Endothelial cell of umbilical vein (primary cell): ENCODE measurements at regions not wholly inside any gene's neighbourhood (a gene's known extent, or its start where the extent isn't known, plus 50 kb on each side); places are given as distances from the start of the nearest gene placed in this dataset.

ENCODE experiments used
- BruUV-seq: library from RNA; stranded (reverse); fragments of 400-500 nt; replicated peaks from 2 replicates; lab custom pipeline; 2021; lab: Mats Ljungman, UMichigan
- CTCF ChIA-PET: fragments of 300-600, 350-600 bp; sonication (Branson Sonifier 250); formaldehyde crosslinking; loops from one replicate; lab custom pipeline; 2021; ENCODE audit warnings: antibody characterized with exemption, inconsistent platforms; lab: Charles Lee
- POLR2A ChIA-PET: fragments of 300-600, 350-600 bp; sonication (Branson Sonifier 250); formaldehyde crosslinking; loops from one replicate; lab custom pipeline; 2021; ENCODE audit warnings: antibody characterized with exemption, inconsistent platforms; lab: Charles Lee
- DNase-seq: peaks from one replicate; pipeline ENCODE4 v3.0.0-alpha.2; 2011; ENCODE audit warnings: low read depth, low spot score
- FAIRE-seq: peaks from 2 replicates; lab custom pipeline; 2011; peaks lifted over from hg19 to GRCh38; lab: Jason Lieb, UNC
- H2AFZ ChIP-seq: 2 replicates; pipeline ENCODE4 v1.6.0; 2012; ENCODE audit warnings: low read depth, low read length, control low read depth, inconsistent platforms
- H3K27ac ChIP-seq: 2 replicates; pipeline ENCODE4 v1.5.1; 2011; ENCODE audit warnings: low read depth, mild to moderate bottlenecking, control low read depth, low read length, moderate library complexity; ENCODE audit not compliant: insufficient read depth
- H3K27me3 ChIP-seq, 2 experiments: 2 replicates each; pipeline versions ENCODE4 v1.6.0 to v1.6.1; 2011; ENCODE audit warnings: low read length in 2 of 2, mixed read lengths in 1 of 2; ENCODE audit not compliant: control insufficient read depth in 2 of 2, insufficient read depth in 2 of 2
- H3K36me3 ChIP-seq, 2 experiments: 2 replicates in 1 of 2; 3 replicates in 1 of 2; pipeline ENCODE4 v1.5.1; 2011; ENCODE audit warnings: low read length in 2 of 2, mild to moderate bottlenecking in 1 of 2, moderate library complexity in 1 of 2; ENCODE audit not compliant: control insufficient read depth in 2 of 2, insufficient read depth in 2 of 2; ENCODE audit errors: extremely low read depth in 1 of 2
- H3K4me1 ChIP-seq: 3 replicates; pipeline ENCODE4 v1.5.1; 2011; ENCODE audit warnings: mild to moderate bottlenecking, low read length; ENCODE audit not compliant: control insufficient read depth, insufficient read depth; ENCODE audit errors: extremely low read depth
- H3K4me2 ChIP-seq: 2 replicates; pipeline ENCODE4 v1.6.1; 2011; ENCODE audit warnings: low read length, control low read depth, mixed read lengths; ENCODE audit not compliant: insufficient read depth
- H3K4me3 ChIP-seq, 3 experiments: fragments of 200-600 bp in 1 of 3; sonication (generic), shearing (Covaris generic) in 1 of 3; replicated peaks in 1 of 3; 2 replicates each; pipeline ENCODE4 v1.5.1; 2011 to 2016; ENCODE audit warnings: control low read depth in 3 of 3, low read length in 3 of 3, mild to moderate bottlenecking in 2 of 3, inconsistent platforms in 1 of 3, low read depth in 1 of 3, moderate library complexity in 1 of 3; ENCODE audit not compliant: insufficient read depth in 1 of 3
- H3K79me2 ChIP-seq: 2 replicates; pipeline ENCODE4 v1.6.0; 2012; ENCODE audit warnings: low read length, inconsistent platforms; ENCODE audit not compliant: control insufficient read depth, insufficient read depth
- H3K9ac ChIP-seq: replicated peaks from 2 replicates; pipeline ENCODE3; 2011; ENCODE audit warnings: low read length, control low read depth; ENCODE audit not compliant: insufficient read depth; ENCODE audit errors: extremely low read depth
- H3K9me1 ChIP-seq: replicated peaks from 3 replicates; pipeline ENCODE4 v1.6.0; 2011; ENCODE audit warnings: mild to moderate bottlenecking, low read length; ENCODE audit not compliant: control insufficient read depth, insufficient read depth; ENCODE audit errors: extremely low read depth
- H3K9me3 ChIP-seq: replicated peaks from 2 replicates; pipeline ENCODE4 v1.5.1; 2012; ENCODE audit warnings: low read length, inconsistent platforms; ENCODE audit not compliant: control insufficient read depth, insufficient read depth
- H4K20me1 ChIP-seq: replicated peaks from 2 replicates; pipeline ENCODE3; 2011; ENCODE audit warnings: mild to moderate bottlenecking, low read length; ENCODE audit not compliant: control insufficient read depth, insufficient read depth; ENCODE audit errors: extremely low read depth
- CTCF ChIP-seq, 2 donors: IDR thresholded peaks; 1 replicate in 1 of 2; 2 replicates in 1 of 2; pipeline ENCODE4 v1.5.1; 2011; ENCODE audit warnings: low read length in 2 of 2, mild to moderate bottlenecking in 2 of 2, moderate library complexity in 2 of 2, control low read depth in 1 of 2, inconsistent platforms in 1 of 2, low read depth in 1 of 2; ENCODE audit not compliant: insufficient read depth in 1 of 2; ENCODE audit errors: extremely low read depth in 1 of 2
- EZH2 ChIP-seq: IDR thresholded peaks from 2 replicates; pipeline ENCODE4 v1.6.1; 2012; ENCODE audit warnings: borderline replicate concordance, low read depth, mild to moderate bottlenecking, moderate library complexity, low read length, inconsistent platforms; ENCODE audit not compliant: severe bottlenecking
- GATA2 ChIP-seq: IDR thresholded peaks from 2 replicates; pipeline ENCODE4 v1.7.0; 2011; ENCODE audit warnings: low read depth, mild to moderate bottlenecking, moderate library complexity, mixed read lengths, low read length; ENCODE audit not compliant: insufficient read length, insufficient read depth
- JUN ChIP-seq: IDR thresholded peaks from 2 replicates; pipeline ENCODE4 v1.6.1; 2011; ENCODE audit warnings: borderline replicate concordance, low read depth; ENCODE audit not compliant: insufficient read length, insufficient read depth
- POLR2A ChIP-seq: IDR thresholded peaks from 2 replicates; pipeline ENCODE4 v1.6.1; 2012; ENCODE audit warnings: low read depth, mild to moderate bottlenecking, control low read depth, low read length
- dilution Hi-C: fragments of 300-500 bp; cut with MboI; formaldehyde crosslinking; loops from one replicate; pipeline ENCODE4 v1.15.0; 2019; ENCODE audit warnings: low sequenced_read_pairs; ENCODE audit not compliant: extremely low pct_ligation_motif_present
- intact Hi-C: fragments of 100-400 bp; cut with micrococcal nuclease; formaldehyde crosslinking; loops from one replicate; pipeline ENCODE4 v1.10.0; 2022

DNA sequence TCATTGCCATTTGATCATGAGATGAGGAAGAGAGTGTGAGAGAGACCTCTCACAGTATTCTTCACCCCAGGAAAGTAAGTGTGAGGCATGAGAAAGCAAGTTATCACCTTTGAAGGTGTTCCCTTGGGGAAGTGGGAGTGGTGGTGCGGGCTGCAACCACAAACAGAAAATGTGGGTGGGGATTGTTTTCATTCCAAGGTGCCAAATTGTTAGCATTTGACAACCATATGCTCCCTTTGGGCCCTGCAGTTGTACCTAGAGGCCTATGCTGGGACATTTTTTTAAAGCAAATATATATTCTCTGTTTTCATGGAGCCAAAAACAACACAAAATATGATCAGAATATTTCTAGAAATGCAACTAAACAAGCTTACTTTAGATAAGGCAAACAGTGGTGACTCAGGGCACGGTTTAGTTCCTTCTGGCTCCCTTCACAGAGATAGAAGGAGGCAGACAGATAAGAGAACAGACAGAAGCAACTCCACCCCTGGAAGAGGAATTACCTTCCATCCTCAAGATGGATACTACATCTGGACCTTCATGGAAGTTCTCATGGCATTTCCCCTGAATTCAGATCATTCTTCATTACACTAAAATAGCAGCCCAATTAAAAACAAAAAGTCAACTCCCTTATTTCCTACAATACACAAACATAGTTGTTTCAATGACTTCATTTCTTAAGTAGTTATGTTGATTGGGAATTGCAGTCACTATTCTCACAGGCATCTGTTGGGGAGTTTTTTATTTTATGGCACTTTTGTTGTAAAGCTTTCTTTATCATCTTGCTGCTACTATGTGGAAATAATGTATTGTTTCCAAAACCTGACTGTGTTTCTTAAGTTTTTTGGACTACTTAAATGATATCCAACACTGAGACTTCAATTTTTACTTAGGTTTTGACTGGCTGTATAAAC, 416.6 kb downstream of the PLK2 start:
- Histone ChIP-seq H2AFZ (no peak overlapping the region), H3K4me2 (no peak overlapping the region), H3K9me1 (no peaks in the 10 kb centered on the region), H3K79me2 (no peaks in the 10 kb centered on the region), H3K9ac (no peak overlapping the region), H3K27me3 (no peaks in the 10 kb centered on the region), H3K4me1 (no peaks in the 10 kb centered on the region), H4K20me1 (no peaks in the 10 kb centered on the region), H3K27ac (no peak overlapping the region), H3K36me3 (no peaks in the 10 kb centered on the region), H3K4me3 (no peak overlapping the region), H3K9me3 (no peaks in the 10 kb centered on the region)
- DNase-seq (peak; percentile 10), FAIRE-seq (no peak)
- ChIA-PET POLR2A (no interaction called here), CTCF (interaction anchor here (0.9 to 1.3 kb wide), 2 partner anchors 18 to 264 kb away, joined by 4 to 5 read pairs; no protein-coding TSS in a partner anchor)
- intact Hi-C loops, result no loop called here
- dilution Hi-C loops, result no loop called here
- TF ChIP-seq JUN (no peak), GATA2 (no peak)
- BruUV-seq, result no TSS peak

DNA sequence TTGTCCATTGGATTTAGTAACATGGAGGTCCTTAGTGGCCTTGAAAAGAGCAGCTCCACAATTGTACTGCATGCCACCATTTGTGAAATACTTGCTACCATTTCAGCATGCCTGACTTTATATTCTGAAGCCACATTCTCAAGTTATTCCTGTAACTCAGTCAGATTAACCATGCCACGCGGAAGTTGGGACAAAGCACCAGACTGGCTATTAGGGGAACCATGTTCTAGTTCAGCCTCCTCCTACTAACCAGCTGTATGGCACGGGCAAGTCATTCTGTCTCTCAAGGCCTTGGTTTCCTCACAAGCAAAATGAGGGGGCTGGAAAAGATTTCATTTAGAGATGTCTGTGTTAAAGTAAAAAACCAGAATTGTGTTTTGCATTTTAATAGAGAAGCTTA, 418.0 kb downstream of the PLK2 start:
- dilution Hi-C loops, result no loop called here
- peak; percentile 0 for DNase-seq
- Histone ChIP-seq H3K27me3 (no peaks in the 10 kb centered on the region), H2AFZ (no peak overlapping the region), H3K4me3 (no peak overlapping the region), H3K27ac (no peak overlapping the region), H4K20me1 (no peaks in the 10 kb centered on the region), H3K9me1 (no peaks in the 10 kb centered on the region), H3K4me2 (no peak overlapping the region), H3K4me1 (no peaks in the 10 kb centered on the region), H3K79me2 (no peaks in the 10 kb centered on the region), H3K9me3 (no peaks in the 10 kb centered on the region), H3K36me3 (no peaks in the 10 kb centered on the region), H3K9ac (no peak overlapping the region)
- BruUV-seq, result no TSS peak
- intact Hi-C loops, result no loop called here
- CTCF ChIA-PET, result interaction anchor here (1.2 to 1.6 kb wide), 2 partner anchors 16 to 18 kb away, joined by 4 read pairs; no protein-coding TSS in a partner anchor
- TF ChIP-seq GATA2, result no peak
- TF ChIP-seq POLR2A, result no peak
- no peak for TF ChIP-seq EZH2
- TF ChIP-seq CTCF (IDR thresholded peaks at IDR 0.05; ENCODE audit: extremely low read depth in 1 of 2, insufficient read depth in 1 of 2, low read depth in 1 of 2, low read length in 2 of 2), result no peak
- POLR2A ChIA-PET, result no interaction called here
- no peak for FAIRE-seq
